BE2C (cell line): ENCODE measurements at regions not wholly inside any gene's neighbourhood (a gene's known extent, or its start where the extent isn't known, plus 50 kb on each side); places are given as distances from the start of the nearest gene placed in this dataset.

ENCODE experiments used
- DNase-seq: peaks from one replicate; pipeline ENCODE4 v3.0.0-alpha.2; 2020
- H3K27me3 ChIP-seq: fragments of 250-450 bp; sonication (Bioruptor Pico); 2 replicates; pipeline ENCODE4 v1.5.1; 2020; ENCODE audit warnings: mild to moderate bottlenecking
- H3K36me3 ChIP-seq: fragments of 250-450 bp; sonication (Bioruptor Pico); 2 replicates; pipeline ENCODE4 v1.5.1; 2020; ENCODE audit warnings: mild to moderate bottlenecking
- H3K4me1 ChIP-seq: fragments of 250-450 bp; sonication (Bioruptor Pico); 2 replicates; pipeline ENCODE4 v1.5.1; 2020
- H3K4me3 ChIP-seq: 2 replicates; pipeline ENCODE4 v1.5.1; 2011; ENCODE audit warnings: low read depth, low read length
- H3K9me3 ChIP-seq: fragments of 250-450 bp; sonication (Bioruptor Pico); 2 replicates; pipeline ENCODE4 v1.5.1; 2020
- CTCF ChIP-seq: IDR thresholded peaks from 2 replicates; pipeline ENCODE4 v1.5.1; 2012; ENCODE audit warnings: mild to moderate bottlenecking, low read depth, low read length

DNA sequence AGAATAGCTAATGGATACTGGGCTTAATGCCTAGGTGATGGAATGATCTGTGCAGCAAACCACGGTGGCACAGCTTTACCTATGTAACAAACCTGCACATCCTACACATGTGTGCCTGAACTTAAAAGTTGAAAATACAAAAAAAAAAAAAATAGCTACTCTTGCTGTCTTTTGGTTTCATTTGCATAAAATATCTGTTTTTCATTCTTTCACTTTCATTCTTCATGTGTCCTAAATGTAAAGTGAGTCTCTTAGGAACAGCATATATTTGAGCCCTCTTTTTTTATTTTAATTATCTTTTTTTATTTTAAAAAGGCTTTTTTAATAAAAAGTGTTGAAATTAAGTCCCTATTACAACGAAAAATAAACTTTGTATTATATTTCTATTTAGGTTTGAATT, 836.1 kb upstream of the KCND2 start:
- no peaks in the 10 kb centered on the region for H3K36me3 ChIP-seq
- no peak for DNase-seq
- no peaks in the 10 kb centered on the region for H3K4me1 ChIP-seq
- no peak overlapping the region for H3K4me3 ChIP-seq
- no peaks in the 10 kb centered on the region for H3K27me3 ChIP-seq
- no peak for TF ChIP-seq CTCF
- no peaks in the 10 kb centered on the region for H3K9me3 ChIP-seq

DNA sequence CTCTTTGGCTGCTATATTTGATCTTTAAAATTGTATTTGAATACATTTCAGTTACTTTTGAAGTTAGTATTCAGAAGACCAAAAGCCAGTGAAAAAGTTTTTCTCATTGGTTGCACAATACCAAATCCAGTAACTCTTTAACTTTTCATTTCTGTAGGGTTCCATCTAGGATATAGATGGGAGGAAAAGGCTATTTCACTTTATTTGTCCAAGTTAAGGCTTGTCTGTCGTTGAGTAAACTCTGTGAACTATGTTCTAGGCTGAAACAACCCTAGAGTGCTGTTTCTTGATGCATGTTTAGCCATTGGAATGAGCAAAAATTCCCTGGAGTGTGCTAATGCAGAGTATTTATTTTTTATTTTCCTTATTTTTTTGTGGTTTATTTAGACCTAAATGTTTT, 834.7 kb upstream of the KCND2 start:
- Histone ChIP-seq H3K9me3 (no peaks in the 10 kb centered on the region), H3K27me3 (no peaks in the 10 kb centered on the region), H3K36me3 (no peaks in the 10 kb centered on the region), H3K4me3 (no peak overlapping the region), H3K4me1 (no peaks in the 10 kb centered on the region)
- TF ChIP-seq CTCF: no peak
- no peak for DNase-seq

GRCh38 chr7:119439192-119439591, 833.8 kb upstream of the KCND2 start:
- Histone ChIP-seq H3K4me3 (no peak overlapping the region), H3K4me1 (no peaks in the 10 kb centered on the region), H3K36me3 (no peaks in the 10 kb centered on the region), H3K9me3 (no peaks in the 10 kb centered on the region), H3K27me3 (no peaks in the 10 kb centered on the region)
- no peak for TF ChIP-seq CTCF
- DNase-seq: no peak

- Histone ChIP-seq H3K4me3 (no peak overlapping the region), H3K27me3 (no peaks in the 10 kb centered on the region), H3K9me3 (no peaks in the 10 kb centered on the region), H3K4me1 (no peaks in the 10 kb centered on the region), H3K36me3 (no peaks in the 10 kb centered on the region)
- TF ChIP-seq CTCF: no peak
- no peak for DNase-seq
These were observed 820.6 kb upstream of the KCND2 start for GRCh38 chr7:119452401-119452800.

DNA sequence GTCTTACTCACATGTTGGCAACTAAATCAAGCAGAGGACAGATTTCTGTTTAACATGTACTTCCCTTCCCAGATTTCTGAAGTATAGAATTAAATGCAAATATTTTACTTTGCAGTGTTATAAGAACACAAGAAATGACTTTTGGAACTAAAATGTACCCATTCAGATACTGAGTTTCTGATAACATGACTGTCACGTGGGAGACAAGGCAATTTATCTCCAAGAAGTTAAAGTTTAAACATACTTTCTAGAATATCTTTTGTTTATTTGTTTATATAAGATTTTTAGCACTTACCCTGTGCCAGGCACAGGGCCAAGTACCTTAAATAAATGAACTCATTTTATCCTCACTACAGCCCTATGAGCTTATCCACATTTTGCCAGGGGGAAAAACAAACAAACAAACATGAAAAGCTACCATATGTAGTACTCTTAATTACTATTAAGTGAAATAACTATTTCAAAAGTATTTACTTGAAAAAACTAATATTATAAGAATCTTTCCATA, 807.1 kb upstream of the KCND2 start:
- Histone ChIP-seq H3K4me1 (no peaks in the 10 kb centered on the region), H3K36me3 (no peaks in the 10 kb centered on the region), H3K4me3 (no peak overlapping the region), H3K27me3 (no peaks in the 10 kb centered on the region), H3K9me3 (no peaks in the 10 kb centered on the region)
- DNase-seq: no peak
- TF ChIP-seq CTCF: no peak

GRCh38 chr7:119472408-119473038, 800.5 kb upstream of the KCND2 start:
- no peaks in the 10 kb centered on the region for H3K9me3 ChIP-seq
- no peak overlapping the region for H3K4me3 ChIP-seq
- H3K27me3 ChIP-seq: no peaks in the 10 kb centered on the region
- TF ChIP-seq CTCF: no peak
- H3K4me1 ChIP-seq: no peaks in the 10 kb centered on the region
- no peak for DNase-seq
- no peaks in the 10 kb centered on the region for H3K36me3 ChIP-seq
